Peyer's patch (tissue), 4 donors: ENCODE measurements at regions not wholly inside any gene's neighbourhood (a gene's known extent, or its start where the extent isn't known, plus 50 kb on each side); places are given as distances from the start of the nearest gene placed in this dataset.

Experiments
- CTCF ChIP-seq, 6 experiments: fragments of 450-650 bp in 4 of 6; fragments of 200-600 bp in 2 of 6; sonication (generic) in 1 of 6; IDR thresholded peaks; one replicate each; pipeline ENCODE4 v1.5.1; 2017 to 2019; ENCODE audit warnings: antibody characterized with exemption in 6 of 6, mild to moderate bottlenecking in 3 of 6, moderate library complexity in 1 of 6
- POLR2A ChIP-seq, 2 donors: fragments of 450-650 bp; IDR thresholded peaks; one replicate each; pipeline ENCODE4 v1.5.1; 2017; ENCODE audit warnings: antibody characterized with exemption in 2 of 2, mild to moderate bottlenecking in 2 of 2, moderate library complexity in 2 of 2

DNA sequence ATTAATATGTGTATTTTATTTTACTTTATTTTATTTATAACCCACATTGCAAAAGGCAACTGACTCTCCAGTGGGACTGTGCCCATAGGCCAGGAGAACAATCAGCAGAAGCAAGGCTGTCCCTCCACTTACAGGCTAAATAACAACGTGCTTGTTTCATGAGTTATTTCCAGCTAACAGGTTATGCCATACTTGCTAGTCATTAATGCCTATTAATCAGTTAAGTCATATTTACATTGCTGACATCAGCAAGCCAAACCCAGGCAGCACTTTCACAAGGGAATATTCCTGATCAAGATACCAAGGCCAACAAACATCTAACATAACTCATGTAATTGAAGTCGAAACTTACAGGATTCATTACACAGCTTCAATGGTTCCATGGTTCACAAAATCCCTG lies 92.1 kb downstream of the EN1 start:
- TF ChIP-seq POLR2A (IDR thresholded peaks at IDR 0.05), result no peak
- TF ChIP-seq CTCF (IDR thresholded peaks at IDR 0.05), result no peak
